ENCODE measurements at regions not wholly inside any gene's neighbourhood (a gene's known extent, or its start where the extent isn't known, plus 50 kb on each side); places are given as distances from the start of the nearest gene placed in this dataset.

- DNase-seq (ENCODE audit: extremely low spot score) = no peak
- POLR2A ChIA-PET = no interaction called here
- TF ChIP-seq LEF1 (IDR thresholded peaks at IDR 0.05; ENCODE audit: borderline replicate concordance) (no peak), FOXM1 (IDR thresholded peaks at IDR 0.05; ENCODE audit: borderline replicate concordance) (no peak), ELF4 (IDR thresholded peaks at IDR 0.05) (no peak), TARDBP (IDR thresholded peaks at IDR 0.05) (no peak), FOXA1 (IDR thresholded peaks at IDR 0.05) (no peak), BHLHE40 (IDR thresholded peaks at IDR 0.05; ENCODE audit: borderline replicate concordance) (no peak), PKNOX1 (IDR thresholded peaks at IDR 0.05) (no peak), ARNT (IDR thresholded peaks at IDR 0.05) (no peak), HDGF (IDR thresholded peaks at IDR 0.05; ENCODE audit: borderline replicate concordance) (no peak), L3MBTL2 (conservative IDR thresholded peaks at IDR 0.05) (no peak), NFRKB (IDR thresholded peaks at IDR 0.05) (no peak), FOXK2 (IDR thresholded peaks at IDR 0.05) (no peak), SUZ12 (IDR thresholded peaks at IDR 0.05) (no peak), SP1 (IDR thresholded peaks at IDR 0.05) (no peak), ZNF384 (IDR thresholded peaks at IDR 0.05) (no peak)
- CTCF ChIA-PET = no interaction called here
Observed at GRCh38 chr11:80338231-80338630, 897.4 kb upstream of the TENM4 start.

DNA sequence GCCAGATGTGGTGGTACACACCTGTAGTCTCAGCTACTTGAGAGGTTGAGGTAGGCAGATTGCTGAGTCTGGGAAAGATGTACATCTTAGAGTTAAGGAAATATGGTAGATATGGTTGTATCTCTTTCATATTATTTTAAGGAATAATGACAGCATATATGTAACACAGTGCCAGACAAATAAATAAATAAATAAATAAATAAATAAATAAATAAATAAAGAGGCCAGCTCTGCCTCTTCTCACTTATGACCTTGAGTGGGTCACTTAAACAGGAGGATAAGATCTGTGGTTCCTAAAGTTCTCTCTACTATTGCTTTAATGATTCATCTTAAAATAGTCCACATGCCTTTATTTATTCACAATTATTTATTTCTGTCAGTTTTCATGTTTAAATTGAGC lies 890.9 kb upstream of the TENM4 start:
- no peak for DNase-seq (ENCODE audit: extremely low spot score)
- TF ChIP-seq SUZ12 (IDR thresholded peaks at IDR 0.05) (no peak), ZNF384 (IDR thresholded peaks at IDR 0.05) (no peak), TARDBP (IDR thresholded peaks at IDR 0.05) (no peak), LEF1 (IDR thresholded peaks at IDR 0.05; ENCODE audit: borderline replicate concordance) (no peak), SP1 (IDR thresholded peaks at IDR 0.05) (no peak), NFRKB (IDR thresholded peaks at IDR 0.05) (no peak), ARNT (IDR thresholded peaks at IDR 0.05) (no peak)
- POLR2A ChIA-PET = no interaction called here
- CTCF ChIA-PET = no interaction called here

DNA sequence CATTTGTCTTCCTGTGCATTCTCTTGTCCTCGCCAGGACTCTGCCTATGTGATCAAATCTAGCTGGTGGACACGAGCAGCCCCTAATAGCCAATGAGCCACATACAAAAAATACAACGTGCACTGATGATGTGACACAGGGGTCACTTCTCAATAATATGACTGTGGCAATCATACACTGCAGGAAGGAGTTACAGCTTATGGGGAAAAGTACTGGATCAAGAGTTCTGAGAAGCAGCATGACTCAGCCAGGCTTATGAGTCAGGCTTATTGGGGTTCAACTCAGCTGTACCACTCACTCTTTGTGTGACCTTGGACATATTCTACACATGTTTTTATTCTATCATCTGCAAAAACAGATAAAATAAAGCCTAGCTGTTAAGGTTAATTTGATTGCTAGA lies 889.4 kb upstream of the TENM4 start:
- CTCF ChIA-PET = no interaction called here
- no peak for DNase-seq (ENCODE audit: extremely low spot score)

DNA sequence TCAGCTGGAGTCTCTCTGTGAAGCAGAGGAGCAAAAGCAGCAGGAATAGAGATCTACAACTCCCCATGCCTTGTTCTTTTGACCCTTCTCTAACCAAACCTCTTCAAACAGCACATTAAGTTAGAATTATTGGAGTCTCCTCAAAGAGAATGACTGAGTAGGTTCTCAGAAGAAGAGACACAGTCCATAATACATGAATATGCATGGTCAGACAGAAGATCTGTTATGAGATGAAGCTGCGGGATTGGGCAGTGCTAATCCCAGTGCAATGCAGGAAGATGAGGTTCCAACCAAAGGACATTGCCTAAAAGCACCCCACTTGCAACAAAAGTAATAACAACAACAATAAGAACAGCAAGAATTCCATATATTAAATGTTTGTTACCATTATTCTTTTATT lies 887.9 kb upstream of the TENM4 start:
- DNase-seq (ENCODE audit: extremely low spot score) = no peak
- CTCF ChIA-PET = no interaction called here
- TF ChIP-seq ELF4 (IDR thresholded peaks at IDR 0.05) = no peak
- no peak for TF ChIP-seq ZNF384 (IDR thresholded peaks at IDR 0.05)
- no peak for TF ChIP-seq FOXA1 (IDR thresholded peaks at IDR 0.05)
- no peak for TF ChIP-seq HDGF (IDR thresholded peaks at IDR 0.05; ENCODE audit: borderline replicate concordance)
- no peak for TF ChIP-seq CTBP1 (IDR thresholded peaks at IDR 0.05; ENCODE audit: borderline replicate concordance)
- TF ChIP-seq NFRKB (IDR thresholded peaks at IDR 0.05) = no peak
- TF ChIP-seq BHLHE40 (IDR thresholded peaks at IDR 0.05; ENCODE audit: borderline replicate concordance) = no peak
- no peak for TF ChIP-seq FOXK2 (IDR thresholded peaks at IDR 0.05)
- TF ChIP-seq TARDBP (IDR thresholded peaks at IDR 0.05) = no peak
- TF ChIP-seq L3MBTL2 (conservative IDR thresholded peaks at IDR 0.05) = no peak
- TF ChIP-seq FOXM1 (IDR thresholded peaks at IDR 0.05; ENCODE audit: borderline replicate concordance) = no peak
- TF ChIP-seq LEF1 (IDR thresholded peaks at IDR 0.05; ENCODE audit: borderline replicate concordance) = no peak
- TF ChIP-seq ARNT (IDR thresholded peaks at IDR 0.05) = no peak
- no peak for TF ChIP-seq PKNOX1 (IDR thresholded peaks at IDR 0.05)
- TF ChIP-seq SP1 (IDR thresholded peaks at IDR 0.05) = no peak
- no peak for TF ChIP-seq SUZ12 (IDR thresholded peaks at IDR 0.05)
- POLR2A ChIA-PET = no interaction called here

More for the DNA sequence above, 889.4 kb upstream of the TENM4 start:
- TF ChIP-seq FOXK2 (IDR thresholded peaks at IDR 0.05) = no peak
- POLR2A ChIA-PET = no interaction called here

DNA sequence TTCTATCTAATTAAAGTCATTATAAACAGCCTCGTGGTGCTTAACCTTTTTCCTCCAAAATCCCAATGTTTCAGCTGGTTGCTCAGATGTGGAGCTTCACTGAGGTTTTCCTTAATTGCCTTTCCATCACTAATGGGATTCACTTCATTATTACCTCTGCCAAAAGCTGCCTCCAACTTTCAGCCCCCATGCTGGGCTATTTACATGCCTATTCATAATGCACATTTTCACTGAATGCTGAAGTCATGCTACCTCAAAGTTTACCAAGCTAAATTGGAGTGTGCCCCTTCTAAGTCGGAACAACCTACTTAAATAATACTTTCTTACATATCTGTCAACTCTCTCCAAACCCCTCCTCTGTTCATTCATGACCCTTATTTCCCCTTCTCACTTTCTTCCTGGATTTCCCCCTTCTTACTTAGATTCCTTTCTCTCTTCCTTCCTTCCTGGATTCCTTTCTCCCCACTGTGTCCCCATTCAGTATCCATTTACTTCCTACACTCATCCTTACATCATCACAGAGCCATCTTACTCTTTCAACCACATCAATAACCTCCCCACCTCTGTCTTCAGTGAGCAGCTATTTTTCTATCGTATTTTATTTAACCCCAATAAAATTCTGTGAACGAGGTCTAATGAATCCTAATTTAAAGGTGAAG lies 887.3 kb upstream of the TENM4 start:
- no peak for TF ChIP-seq SP1 (IDR thresholded peaks at IDR 0.05)
- no peak for TF ChIP-seq FOXM1 (IDR thresholded peaks at IDR 0.05; ENCODE audit: borderline replicate concordance)
- TF ChIP-seq PKNOX1 (IDR thresholded peaks at IDR 0.05) = no peak
- TF ChIP-seq CTBP1 (IDR thresholded peaks at IDR 0.05; ENCODE audit: borderline replicate concordance) = no peak
- no peak for TF ChIP-seq TARDBP (IDR thresholded peaks at IDR 0.05)
- no peak for TF ChIP-seq ZNF384 (IDR thresholded peaks at IDR 0.05)
- TF ChIP-seq BHLHE40 (IDR thresholded peaks at IDR 0.05; ENCODE audit: borderline replicate concordance) = no peak
- TF ChIP-seq ARNT (IDR thresholded peaks at IDR 0.05) = no peak
- TF ChIP-seq FOXA1 (IDR thresholded peaks at IDR 0.05) = no peak
- no peak for TF ChIP-seq FOXK2 (IDR thresholded peaks at IDR 0.05)
- no peak for TF ChIP-seq NFRKB (IDR thresholded peaks at IDR 0.05)
- TF ChIP-seq L3MBTL2 (conservative IDR thresholded peaks at IDR 0.05) = no peak
- TF ChIP-seq SUZ12 (IDR thresholded peaks at IDR 0.05) = no peak
- TF ChIP-seq HDGF (IDR thresholded peaks at IDR 0.05; ENCODE audit: borderline replicate concordance) = no peak
- TF ChIP-seq ELF4 (IDR thresholded peaks at IDR 0.05) = no peak
- no peak for TF ChIP-seq LEF1 (IDR thresholded peaks at IDR 0.05; ENCODE audit: borderline replicate concordance)
- ChIA-PET CTCF (no interaction called here), POLR2A (no interaction called here)
- DNase-seq (ENCODE audit: extremely low spot score) = no peak

GRCh38 chr11:80321786-80322185 lies 881.0 kb upstream of the TENM4 start:
- ChIA-PET CTCF (interaction anchor here (0.6 to 0.7 kb wide), 3 partner anchors 15 to 694 kb away, joined by 3 to 5 read pairs (median 4); no protein-coding TSS in a partner anchor), POLR2A (no interaction called here)
- TF ChIP-seq L3MBTL2 (conservative IDR thresholded peaks at IDR 0.05) = no peak
- TF ChIP-seq NFRKB (IDR thresholded peaks at IDR 0.05) = no peak
- TF ChIP-seq ZNF384 (IDR thresholded peaks at IDR 0.05) = no peak
- no peak for TF ChIP-seq SUZ12 (IDR thresholded peaks at IDR 0.05)
- no peak for TF ChIP-seq CTBP1 (IDR thresholded peaks at IDR 0.05; ENCODE audit: borderline replicate concordance)
- no peak for TF ChIP-seq SP1 (IDR thresholded peaks at IDR 0.05)
- TF ChIP-seq FOXA1 (IDR thresholded peaks at IDR 0.05) = no peak
- TF ChIP-seq LEF1 (IDR thresholded peaks at IDR 0.05; ENCODE audit: borderline replicate concordance) = no peak
- TF ChIP-seq FOXM1 (IDR thresholded peaks at IDR 0.05; ENCODE audit: borderline replicate concordance) = no peak
- DNase-seq (ENCODE audit: extremely low spot score) = no peak
